ENCODE measurements at regions not wholly inside any gene's neighbourhood (a gene's known extent, or its start where the extent isn't known, plus 50 kb on each side); places are given as distances from the start of the nearest gene placed in this dataset.

- TF ChIP-seq POLR2AphosphoS5 (IDR thresholded peaks at IDR 0.05; ENCODE audit: low read depth) (no peak), EZH2phosphoT487 (IDR thresholded peaks at IDR 0.05; ENCODE audit: unreplicated experiment) (no peak), CREB1 (CRISPR knock-in tag; IDR thresholded peaks at IDR 0.05; ENCODE audit: low read depth) (no peak), EZH2 (IDR thresholded peaks at IDR 0.05; ENCODE audit: low read depth, unreplicated experiment) (no peak), JUNB (IDR thresholded peaks at IDR 0.05; ENCODE audit: unreplicated experiment) (no peak), NANOG (IDR thresholded peaks at IDR 0.05; ENCODE audit: borderline replicate concordance) (no peak), ZNF114 (CRISPR knock-in tag; IDR thresholded peaks at IDR 0.05) (no peak), ZNF331 (CRISPR knock-in tag; IDR thresholded peaks at IDR 0.05; ENCODE audit: low read depth) (no peak), STAT1 (IDR thresholded peaks at IDR 0.05; ENCODE audit: unreplicated experiment) (no peak)
- TF ChIP-seq, protein P1, sequence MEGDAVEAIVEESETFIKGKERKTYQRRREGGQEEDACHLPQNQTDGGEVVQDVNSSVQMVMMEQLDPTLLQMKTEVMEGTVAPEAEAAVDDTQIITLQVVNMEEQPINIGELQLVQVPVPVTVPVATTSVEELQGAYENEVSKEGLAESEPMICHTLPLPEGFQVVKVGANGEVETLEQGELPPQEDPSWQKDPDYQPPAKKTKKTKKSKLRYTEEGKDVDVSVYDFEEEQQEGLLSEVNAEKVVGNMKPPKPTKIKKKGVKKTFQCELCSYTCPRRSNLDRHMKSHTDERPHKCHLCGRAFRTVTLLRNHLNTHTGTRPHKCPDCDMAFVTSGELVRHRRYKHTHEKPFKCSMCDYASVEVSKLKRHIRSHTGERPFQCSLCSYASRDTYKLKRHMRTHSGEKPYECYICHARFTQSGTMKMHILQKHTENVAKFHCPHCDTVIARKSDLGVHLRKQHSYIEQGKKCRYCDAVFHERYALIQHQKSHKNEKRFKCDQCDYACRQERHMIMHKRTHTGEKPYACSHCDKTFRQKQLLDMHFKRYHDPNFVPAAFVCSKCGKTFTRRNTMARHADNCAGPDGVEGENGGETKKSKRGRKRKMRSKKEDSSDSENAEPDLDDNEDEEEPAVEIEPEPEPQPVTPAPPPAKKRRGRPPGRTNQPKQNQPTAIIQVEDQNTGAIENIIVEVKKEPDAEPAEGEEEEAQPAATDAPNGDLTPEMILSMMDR (conservative IDR thresholded peaks at IDR 0.05; ENCODE audit: low read depth in 2 of 2) = no peak
- TF ChIP-seq, protein P2, sequence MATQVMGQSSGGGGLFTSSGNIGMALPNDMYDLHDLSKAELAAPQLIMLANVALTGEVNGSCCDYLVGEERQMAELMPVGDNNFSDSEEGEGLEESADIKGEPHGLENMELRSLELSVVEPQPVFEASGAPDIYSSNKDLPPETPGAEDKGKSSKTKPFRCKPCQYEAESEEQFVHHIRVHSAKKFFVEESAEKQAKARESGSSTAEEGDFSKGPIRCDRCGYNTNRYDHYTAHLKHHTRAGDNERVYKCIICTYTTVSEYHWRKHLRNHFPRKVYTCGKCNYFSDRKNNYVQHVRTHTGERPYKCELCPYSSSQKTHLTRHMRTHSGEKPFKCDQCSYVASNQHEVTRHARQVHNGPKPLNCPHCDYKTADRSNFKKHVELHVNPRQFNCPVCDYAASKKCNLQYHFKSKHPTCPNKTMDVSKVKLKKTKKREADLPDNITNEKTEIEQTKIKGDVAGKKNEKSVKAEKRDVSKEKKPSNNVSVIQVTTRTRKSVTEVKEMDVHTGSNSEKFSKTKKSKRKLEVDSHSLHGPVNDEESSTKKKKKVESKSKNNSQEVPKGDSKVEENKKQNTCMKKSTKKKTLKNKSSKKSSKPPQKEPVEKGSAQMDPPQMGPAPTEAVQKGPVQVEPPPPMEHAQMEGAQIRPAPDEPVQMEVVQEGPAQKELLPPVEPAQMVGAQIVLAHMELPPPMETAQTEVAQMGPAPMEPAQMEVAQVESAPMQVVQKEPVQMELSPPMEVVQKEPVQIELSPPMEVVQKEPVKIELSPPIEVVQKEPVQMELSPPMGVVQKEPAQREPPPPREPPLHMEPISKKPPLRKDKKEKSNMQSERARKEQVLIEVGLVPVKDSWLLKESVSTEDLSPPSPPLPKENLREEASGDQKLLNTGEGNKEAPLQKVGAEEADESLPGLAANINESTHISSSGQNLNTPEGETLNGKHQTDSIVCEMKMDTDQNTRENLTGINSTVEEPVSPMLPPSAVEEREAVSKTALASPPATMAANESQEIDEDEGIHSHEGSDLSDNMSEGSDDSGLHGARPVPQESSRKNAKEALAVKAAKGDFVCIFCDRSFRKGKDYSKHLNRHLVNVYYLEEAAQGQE (IDR thresholded peaks at IDR 0.05; ENCODE audit: unreplicated experiment) = no peak
- TF ChIP-seq, protein P3, sequence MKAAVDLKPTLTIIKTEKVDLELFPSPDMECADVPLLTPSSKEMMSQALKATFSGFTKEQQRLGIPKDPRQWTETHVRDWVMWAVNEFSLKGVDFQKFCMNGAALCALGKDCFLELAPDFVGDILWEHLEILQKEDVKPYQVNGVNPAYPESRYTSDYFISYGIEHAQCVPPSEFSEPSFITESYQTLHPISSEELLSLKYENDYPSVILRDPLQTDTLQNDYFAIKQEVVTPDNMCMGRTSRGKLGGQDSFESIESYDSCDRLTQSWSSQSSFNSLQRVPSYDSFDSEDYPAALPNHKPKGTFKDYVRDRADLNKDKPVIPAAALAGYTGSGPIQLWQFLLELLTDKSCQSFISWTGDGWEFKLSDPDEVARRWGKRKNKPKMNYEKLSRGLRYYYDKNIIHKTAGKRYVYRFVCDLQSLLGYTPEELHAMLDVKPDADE (IDR thresholded peaks at IDR 0.05) = no peak
- TF ChIP-seq, protein P4, sequence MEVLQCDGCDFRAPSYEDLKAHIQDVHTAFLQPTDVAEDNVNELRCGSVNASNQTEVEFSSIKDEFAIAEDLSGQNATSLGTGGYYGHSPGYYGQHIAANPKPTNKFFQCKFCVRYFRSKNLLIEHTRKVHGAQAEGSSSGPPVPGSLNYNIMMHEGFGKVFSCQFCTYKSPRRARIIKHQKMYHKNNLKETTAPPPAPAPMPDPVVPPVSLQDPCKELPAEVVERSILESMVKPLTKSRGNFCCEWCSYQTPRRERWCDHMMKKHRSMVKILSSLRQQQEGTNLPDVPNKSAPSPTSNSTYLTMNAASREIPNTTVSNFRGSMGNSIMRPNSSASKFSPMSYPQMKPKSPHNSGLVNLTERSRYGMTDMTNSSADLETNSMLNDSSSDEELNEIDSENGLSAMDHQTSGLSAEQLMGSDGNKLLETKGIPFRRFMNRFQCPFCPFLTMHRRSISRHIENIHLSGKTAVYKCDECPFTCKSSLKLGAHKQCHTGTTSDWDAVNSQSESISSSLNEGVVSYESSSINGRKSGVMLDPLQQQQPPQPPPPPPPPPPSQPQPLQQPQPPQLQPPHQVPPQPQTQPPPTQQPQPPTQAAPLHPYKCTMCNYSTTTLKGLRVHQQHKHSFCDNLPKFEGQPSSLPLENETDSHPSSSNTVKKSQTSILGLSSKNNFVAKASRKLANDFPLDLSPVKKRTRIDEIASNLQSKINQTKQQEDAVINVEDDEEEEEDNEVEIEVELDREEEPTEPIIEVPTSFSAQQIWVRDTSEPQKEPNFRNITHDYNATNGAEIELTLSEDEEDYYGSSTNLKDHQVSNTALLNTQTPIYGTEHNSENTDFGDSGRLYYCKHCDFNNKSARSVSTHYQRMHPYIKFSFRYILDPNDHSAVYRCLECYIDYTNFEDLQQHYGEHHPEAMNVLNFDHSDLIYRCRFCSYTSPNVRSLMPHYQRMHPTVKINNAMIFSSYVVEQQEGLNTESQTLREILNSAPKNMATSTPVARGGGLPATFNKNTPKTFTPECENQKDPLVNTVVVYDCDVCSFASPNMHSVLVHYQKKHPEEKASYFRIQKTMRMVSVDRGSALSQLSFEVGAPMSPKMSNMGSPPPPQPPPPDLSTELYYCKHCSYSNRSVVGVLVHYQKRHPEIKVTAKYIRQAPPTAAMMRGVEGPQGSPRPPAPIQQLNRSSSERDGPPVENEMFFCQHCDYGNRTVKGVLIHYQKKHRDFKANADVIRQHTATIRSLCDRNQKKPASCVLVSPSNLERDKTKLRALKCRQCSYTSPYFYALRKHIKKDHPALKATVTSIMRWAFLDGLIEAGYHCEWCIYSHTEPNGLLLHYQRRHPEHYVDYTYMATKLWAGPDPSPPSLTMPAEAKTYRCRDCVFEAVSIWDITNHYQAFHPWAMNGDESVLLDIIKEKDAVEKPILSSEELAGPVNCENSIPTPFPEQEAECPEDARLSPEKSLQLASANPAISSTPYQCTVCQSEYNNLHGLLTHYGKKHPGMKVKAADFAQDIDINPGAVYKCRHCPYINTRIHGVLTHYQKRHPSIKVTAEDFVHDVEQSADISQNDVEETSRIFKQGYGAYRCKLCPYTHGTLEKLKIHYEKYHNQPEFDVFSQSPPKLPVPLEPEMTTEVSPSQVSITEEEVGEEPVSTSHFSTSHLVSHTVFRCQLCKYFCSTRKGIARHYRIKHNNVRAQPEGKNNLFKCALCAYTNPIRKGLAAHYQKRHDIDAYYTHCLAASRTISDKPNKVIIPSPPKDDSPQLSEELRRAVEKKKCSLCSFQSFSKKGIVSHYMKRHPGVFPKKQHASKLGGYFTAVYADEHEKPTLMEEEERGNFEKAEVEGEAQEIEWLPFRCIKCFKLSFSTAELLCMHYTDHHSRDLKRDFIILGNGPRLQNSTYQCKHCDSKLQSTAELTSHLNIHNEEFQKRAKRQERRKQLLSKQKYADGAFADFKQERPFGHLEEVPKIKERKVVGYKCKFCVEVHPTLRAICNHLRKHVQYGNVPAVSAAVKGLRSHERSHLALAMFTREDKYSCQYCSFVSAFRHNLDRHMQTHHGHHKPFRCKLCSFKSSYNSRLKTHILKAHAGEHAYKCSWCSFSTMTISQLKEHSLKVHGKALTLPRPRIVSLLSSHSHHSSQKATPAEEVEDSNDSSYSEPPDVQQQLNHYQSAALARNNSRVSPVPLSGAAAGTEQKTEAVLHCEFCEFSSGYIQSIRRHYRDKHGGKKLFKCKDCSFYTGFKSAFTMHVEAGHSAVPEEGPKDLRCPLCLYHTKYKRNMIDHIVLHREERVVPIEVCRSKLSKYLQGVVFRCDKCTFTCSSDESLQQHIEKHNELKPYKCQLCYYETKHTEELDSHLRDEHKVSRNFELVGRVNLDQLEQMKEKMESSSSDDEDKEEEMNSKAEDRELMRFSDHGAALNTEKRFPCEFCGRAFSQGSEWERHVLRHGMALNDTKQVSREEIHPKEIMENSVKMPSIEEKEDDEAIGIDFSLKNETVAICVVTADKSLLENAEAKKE (CRISPR knock-in tag; IDR thresholded peaks at IDR 0.05) = no peak
Observed at GRCh38 chr22:49491726-49492125, 335.9 kb downstream of the BRD1 start.

Data from GM23338 (cell line).